ENCODE measurements at regions not wholly inside any gene's neighbourhood (a gene's known extent, or its start where the extent isn't known, plus 50 kb on each side); places are given as distances from the start of the nearest gene placed in this dataset.

DNA sequence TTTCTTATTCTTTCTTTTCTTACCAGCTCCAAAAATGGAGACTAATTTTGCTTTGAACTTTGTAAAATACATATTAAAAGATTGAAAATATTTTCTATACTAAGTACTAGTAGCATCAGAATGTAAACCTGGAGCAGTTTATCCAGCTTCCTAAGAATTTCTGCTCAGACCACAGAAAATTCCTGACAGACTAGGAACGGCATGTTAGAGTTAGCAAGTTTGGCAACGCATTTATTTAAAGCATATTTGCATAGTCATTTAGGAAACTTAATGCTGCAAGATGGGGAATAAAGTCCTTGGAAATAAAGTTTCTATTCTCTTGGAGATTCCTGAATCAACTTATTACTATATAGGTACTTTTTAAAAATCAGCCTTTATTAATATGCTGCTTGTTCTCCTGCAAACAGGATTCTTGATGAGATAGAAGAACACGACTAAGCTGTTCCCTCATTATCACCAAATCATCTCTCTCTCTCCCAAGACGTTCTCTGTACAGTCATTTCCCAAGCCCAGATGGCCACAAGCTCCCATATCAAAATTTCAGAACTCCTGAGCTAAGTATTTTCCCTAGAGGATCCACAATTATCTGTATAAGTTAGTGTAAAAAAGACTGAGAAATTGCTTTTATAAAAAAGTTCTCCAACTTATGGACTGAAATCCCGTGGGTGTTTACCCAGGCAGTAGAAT is 305.8 kb upstream of the NEBL start:
- TF ChIP-seq, protein P1, sequence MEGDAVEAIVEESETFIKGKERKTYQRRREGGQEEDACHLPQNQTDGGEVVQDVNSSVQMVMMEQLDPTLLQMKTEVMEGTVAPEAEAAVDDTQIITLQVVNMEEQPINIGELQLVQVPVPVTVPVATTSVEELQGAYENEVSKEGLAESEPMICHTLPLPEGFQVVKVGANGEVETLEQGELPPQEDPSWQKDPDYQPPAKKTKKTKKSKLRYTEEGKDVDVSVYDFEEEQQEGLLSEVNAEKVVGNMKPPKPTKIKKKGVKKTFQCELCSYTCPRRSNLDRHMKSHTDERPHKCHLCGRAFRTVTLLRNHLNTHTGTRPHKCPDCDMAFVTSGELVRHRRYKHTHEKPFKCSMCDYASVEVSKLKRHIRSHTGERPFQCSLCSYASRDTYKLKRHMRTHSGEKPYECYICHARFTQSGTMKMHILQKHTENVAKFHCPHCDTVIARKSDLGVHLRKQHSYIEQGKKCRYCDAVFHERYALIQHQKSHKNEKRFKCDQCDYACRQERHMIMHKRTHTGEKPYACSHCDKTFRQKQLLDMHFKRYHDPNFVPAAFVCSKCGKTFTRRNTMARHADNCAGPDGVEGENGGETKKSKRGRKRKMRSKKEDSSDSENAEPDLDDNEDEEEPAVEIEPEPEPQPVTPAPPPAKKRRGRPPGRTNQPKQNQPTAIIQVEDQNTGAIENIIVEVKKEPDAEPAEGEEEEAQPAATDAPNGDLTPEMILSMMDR (IDR thresholded peaks at IDR 0.05), result no peak
- no peak for TF ChIP-seq ZFX (IDR thresholded peaks at IDR 0.05; ENCODE audit: borderline replicate concordance)
